GM12892 (cell line): ENCODE measurements at regions not wholly inside any gene's neighbourhood (a gene's known extent, or its start where the extent isn't known, plus 50 kb on each side); places are given as distances from the start of the nearest gene placed in this dataset.

Experiments used
- POLR2A ChIP-seq: IDR thresholded peaks from 2 replicates; pipeline ENCODE4 v1.6.1; 2011; ENCODE audit warnings: low read depth, low read length, control low read depth
- POLR2AphosphoS5 ChIP-seq: IDR thresholded peaks from 2 replicates; pipeline ENCODE4 v1.6.1; 2011; ENCODE audit warnings: low read depth, low read length, control low read depth
- TAF1 ChIP-seq: IDR thresholded peaks from 2 replicates; pipeline ENCODE4 v1.6.1; 2011; ENCODE audit warnings: low read depth, mild to moderate bottlenecking, control low read depth, low read length, borderline replicate concordance

- TF ChIP-seq POLR2A, result no peak
- no peak for TF ChIP-seq POLR2AphosphoS5
- no peak for TF ChIP-seq TAF1
Measured at GRCh38 chr5:148711961-148712360, 57.6 kb upstream of the HTR4 start.
